Upper lobe of left lung (tissue), 6 donors: ENCODE measurements at regions not wholly inside any gene's neighbourhood (a gene's known extent, or its start where the extent isn't known, plus 50 kb on each side); places are given as distances from the start of the nearest gene placed in this dataset.

Experiments
- ATAC-seq, 2 donors: fragments of 200-7000 bp; cut with Tn5 transposase; one replicate each; pipeline ENCODE4 v1.9.1; 2022; ENCODE audit warnings: mild to moderate bottlenecking in 2 of 2, moderate library complexity in 2 of 2; ENCODE audit not compliant: low FRiP score in 2 of 2
- DNase-seq, 2 donors: peaks; one replicate each; pipeline ENCODE4 v3.0.0-alpha.2; 2019 to 2020
- H3K27ac ChIP-seq, 4 donors: fragments of 200-600 bp; sonication (generic); one replicate each; pipeline ENCODE4 v1.5.1; 2016 to 2019
- H3K27me3 ChIP-seq, 4 donors: fragments of 200-600 bp; sonication (generic); one replicate each; pipeline ENCODE4 v1.5.1; 2017 to 2019
- H3K36me3 ChIP-seq, 4 donors: fragments of 200-600 bp; sonication (generic); one replicate each; pipeline ENCODE4 v1.5.1; 2016 to 2019
- H3K4me1 ChIP-seq, 4 donors: fragments of 200-600 bp; sonication (generic); one replicate each; pipeline ENCODE4 v1.5.1; 2018 to 2019
- H3K4me3 ChIP-seq, 4 donors: fragments of 200-600 bp; sonication (generic); one replicate each; pipeline ENCODE4 v1.5.1; 2017 to 2019; ENCODE audit warnings: mild to moderate bottlenecking in 2 of 4, moderate library complexity in 1 of 4
- H3K9me3 ChIP-seq, 4 donors: fragments of 200-600 bp; sonication (generic); one replicate each; pipeline ENCODE4 v1.5.1; 2018 to 2019
- EP300 ChIP-seq, 4 donors: sonication (generic); formaldehyde crosslinking; IDR thresholded peaks; one replicate each; pipeline ENCODE4 v1.5.1; 2017; ENCODE audit warnings: antibody characterized with exemption in 4 of 4, control low read depth in 2 of 4
- POLR2A ChIP-seq, 4 donors: fragments of 450-650 bp; IDR thresholded peaks; one replicate each; pipeline ENCODE4 v1.5.1; 2016 to 2017; ENCODE audit warnings: antibody characterized with exemption in 4 of 4, mild to moderate bottlenecking in 2 of 4
- POLR2AphosphoS5 ChIP-seq, 2 donors: sonication (generic); formaldehyde crosslinking; IDR thresholded peaks; one replicate each; pipeline ENCODE4 v1.5.1; 2017; ENCODE audit warnings: antibody characterized with exemption in 2 of 2
- WGBS, 2 donors: methylation state at CpG; one replicate each; pipeline ENCODE4 v1.1.5; 2017 to 2018; 5-methylcytosine and 5-hydroxymethylcytosine counted together
- TF ChIP-seq, protein P1 (sequence below), 6 experiments: fragments of 450-650 bp in 4 of 6; fragments of 200-600 bp in 2 of 6; sonication (generic) in 2 of 6; IDR thresholded peaks; one replicate each; pipeline ENCODE4 v1.5.1; 2016 to 2019; ENCODE audit warnings: antibody characterized with exemption in 6 of 6
- donor health status: DM: no; HTN: no; CAD: no; lungs with moderate emphysema.
- donor health status: DM: no; HTN: yes; CAD: no; lungs with severe emphysema.

DNA sequence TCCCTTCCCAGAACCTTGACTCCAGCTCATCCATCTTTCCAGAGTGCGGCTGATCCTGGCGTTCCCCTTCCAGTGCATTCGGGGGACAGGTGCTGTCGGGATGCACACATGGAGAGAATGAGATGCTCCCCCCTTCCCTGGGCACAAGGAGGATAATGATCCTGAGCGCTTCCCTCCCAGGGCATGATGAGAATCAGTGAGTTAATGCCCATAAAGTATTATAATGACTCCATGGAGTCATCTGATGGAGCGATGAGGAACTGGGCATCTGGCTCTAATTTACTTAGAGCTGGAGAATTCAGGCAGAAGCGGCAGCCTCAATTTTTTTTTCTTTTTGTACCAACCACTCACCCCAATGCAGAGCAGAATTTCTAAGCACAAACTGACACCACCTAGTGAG lies 79.6 kb upstream of the SKOR2 start:
- ATAC-seq (no peak), DNase-seq (no peak)
- no peaks in the 10 kb centered on the region for H3K9me3 ChIP-seq
- H3K27ac ChIP-seq = no peak overlapping the region
- no peaks in the 10 kb centered on the region for H3K36me3 ChIP-seq
- no peaks in the 10 kb centered on the region for H3K27me3 ChIP-seq
- no peaks in the 10 kb centered on the region for H3K4me1 ChIP-seq
- no peak for TF ChIP-seq POLR2AphosphoS5 (IDR thresholded peaks at IDR 0.05)
- no peak for TF ChIP-seq POLR2A (IDR thresholded peaks at IDR 0.05)
- TF ChIP-seq EP300 (IDR thresholded peaks at IDR 0.05) = no peak
- 74 to 80% methylated on average over 7 of the region's 7 CpGs for WGBS, 2 donors
- H3K4me3 ChIP-seq = no peak overlapping the region

DNA sequence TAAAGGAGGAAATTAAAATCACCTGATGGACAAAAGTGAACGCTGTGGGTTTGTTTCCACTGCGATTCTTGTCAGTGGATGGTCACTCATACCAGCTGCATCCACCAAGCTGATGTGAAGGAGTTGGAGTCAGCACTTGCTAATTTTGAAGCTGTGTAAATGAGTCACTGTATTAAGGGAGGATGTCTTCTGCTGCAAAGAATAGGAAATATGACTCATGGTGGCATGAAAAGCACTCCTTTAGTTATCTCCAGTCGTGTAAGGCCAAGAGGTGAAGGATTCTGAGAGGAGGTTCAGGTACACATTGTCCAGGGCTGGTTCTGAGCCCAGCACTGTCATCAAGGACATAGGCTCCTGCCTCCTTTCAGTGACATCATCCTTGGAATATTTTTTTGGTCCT lies 71.7 kb upstream of the SKOR2 start:
- ATAC-seq = no peak
- Histone ChIP-seq H3K4me3 (no peak overlapping the region), H3K27ac (no peak overlapping the region), H3K36me3 (no peaks in the 10 kb centered on the region), H3K27me3 (no peaks in the 10 kb centered on the region), H3K9me3 (no peaks in the 10 kb centered on the region), H3K4me1 (no peaks in the 10 kb centered on the region)
- WGBS, 2 donors = 69 to 72% methylated on average over 3 of the region's 3 CpGs
- TF ChIP-seq, protein P1, sequence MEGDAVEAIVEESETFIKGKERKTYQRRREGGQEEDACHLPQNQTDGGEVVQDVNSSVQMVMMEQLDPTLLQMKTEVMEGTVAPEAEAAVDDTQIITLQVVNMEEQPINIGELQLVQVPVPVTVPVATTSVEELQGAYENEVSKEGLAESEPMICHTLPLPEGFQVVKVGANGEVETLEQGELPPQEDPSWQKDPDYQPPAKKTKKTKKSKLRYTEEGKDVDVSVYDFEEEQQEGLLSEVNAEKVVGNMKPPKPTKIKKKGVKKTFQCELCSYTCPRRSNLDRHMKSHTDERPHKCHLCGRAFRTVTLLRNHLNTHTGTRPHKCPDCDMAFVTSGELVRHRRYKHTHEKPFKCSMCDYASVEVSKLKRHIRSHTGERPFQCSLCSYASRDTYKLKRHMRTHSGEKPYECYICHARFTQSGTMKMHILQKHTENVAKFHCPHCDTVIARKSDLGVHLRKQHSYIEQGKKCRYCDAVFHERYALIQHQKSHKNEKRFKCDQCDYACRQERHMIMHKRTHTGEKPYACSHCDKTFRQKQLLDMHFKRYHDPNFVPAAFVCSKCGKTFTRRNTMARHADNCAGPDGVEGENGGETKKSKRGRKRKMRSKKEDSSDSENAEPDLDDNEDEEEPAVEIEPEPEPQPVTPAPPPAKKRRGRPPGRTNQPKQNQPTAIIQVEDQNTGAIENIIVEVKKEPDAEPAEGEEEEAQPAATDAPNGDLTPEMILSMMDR (IDR thresholded peaks at IDR 0.05) = no peak
- TF ChIP-seq POLR2AphosphoS5 (IDR thresholded peaks at IDR 0.05) (no peak), POLR2A (IDR thresholded peaks at IDR 0.05) (no peak), EP300 (IDR thresholded peaks at IDR 0.05) (no peak)
- DNase-seq = no peak

DNA sequence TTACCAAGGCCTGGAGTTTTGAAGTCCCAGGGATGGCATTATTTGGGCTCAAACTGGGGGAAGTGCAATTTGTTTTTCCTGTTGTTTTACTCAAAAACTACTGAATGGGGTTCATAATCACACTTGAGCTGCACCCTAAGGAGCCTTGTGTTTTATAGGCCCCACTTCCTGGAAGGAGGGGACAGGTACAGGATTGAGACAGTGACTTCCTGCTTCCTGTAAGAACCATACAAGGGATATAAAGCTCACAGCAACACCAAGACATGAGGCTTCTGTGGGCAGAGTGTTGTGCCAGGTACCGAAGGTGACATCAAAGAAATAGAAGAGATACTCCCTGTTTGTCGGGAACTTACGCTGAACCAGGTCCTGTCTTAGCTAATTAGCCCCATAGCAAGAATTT lies 70.4 kb upstream of the SKOR2 start:
- H3K36me3 ChIP-seq = no peaks in the 10 kb centered on the region
- no peak for ATAC-seq
- no peak overlapping the region for H3K27ac ChIP-seq
- TF ChIP-seq EP300 (IDR thresholded peaks at IDR 0.05) = no peak
- TF ChIP-seq POLR2AphosphoS5 (IDR thresholded peaks at IDR 0.05) = no peak
- TF ChIP-seq, protein P1 (IDR thresholded peaks at IDR 0.05) = no peak
- TF ChIP-seq POLR2A (IDR thresholded peaks at IDR 0.05) = no peak
- no peaks in the 10 kb centered on the region for H3K4me1 ChIP-seq
- WGBS, 2 donors = 89 to 92% methylated on average over 3 of the region's 3 CpGs
- DNase-seq = no peak
- H3K9me3 ChIP-seq = no peaks in the 10 kb centered on the region
- no peak overlapping the region for H3K4me3 ChIP-seq
- no peaks in the 10 kb centered on the region for H3K27me3 ChIP-seq

DNA sequence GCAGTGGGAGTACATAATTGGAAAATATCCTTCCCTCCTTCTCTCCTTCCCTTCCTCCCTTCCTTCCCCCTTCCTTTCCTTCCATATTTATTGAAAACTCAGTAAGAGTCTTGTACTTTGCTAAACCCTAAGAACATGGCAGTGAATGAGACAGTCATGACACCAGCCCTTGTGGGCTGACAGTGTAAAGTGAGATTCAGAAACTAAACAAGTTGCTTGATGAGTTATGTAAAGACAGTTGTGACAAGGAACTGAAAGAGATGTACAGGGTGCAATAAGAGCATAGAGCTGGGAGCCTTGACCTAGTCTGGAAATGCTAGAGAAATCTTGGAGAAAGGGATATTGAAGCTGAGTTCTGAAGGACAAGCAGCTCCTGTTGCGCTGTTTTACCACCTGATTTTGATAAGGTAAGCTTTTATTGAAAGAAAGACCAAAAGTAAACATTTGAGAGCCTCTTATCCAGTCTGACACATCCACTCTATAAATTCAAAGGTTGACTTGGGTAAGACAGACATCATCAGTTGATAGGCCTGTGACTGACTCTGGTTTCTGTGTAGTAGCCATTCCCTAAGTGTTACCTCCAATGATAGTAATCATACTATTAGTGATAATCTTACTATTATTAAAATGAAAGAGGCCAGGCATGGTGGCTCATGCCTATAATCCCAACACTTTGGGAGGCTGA lies 66.5 kb upstream of the SKOR2 start:
- Histone ChIP-seq H3K27ac (no peak overlapping the region), H3K27me3 (no peaks in the 10 kb centered on the region), H3K4me3 (no peak overlapping the region), H3K36me3 (no peaks in the 10 kb centered on the region), H3K4me1 (no peaks in the 10 kb centered on the region), H3K9me3 (no peaks in the 10 kb centered on the region)
- DNase-seq (no peak), ATAC-seq (no peak)
- TF ChIP-seq EP300 (IDR thresholded peaks at IDR 0.05) (no peak), POLR2AphosphoS5 (IDR thresholded peaks at IDR 0.05) (no peak), POLR2A (IDR thresholded peaks at IDR 0.05) (no peak)
- TF ChIP-seq, protein P1 (IDR thresholded peaks at IDR 0.05) = no peak
- WGBS, 2 donors = 64 to 73% methylated on average over 1 of the region's 1 CpG

DNA sequence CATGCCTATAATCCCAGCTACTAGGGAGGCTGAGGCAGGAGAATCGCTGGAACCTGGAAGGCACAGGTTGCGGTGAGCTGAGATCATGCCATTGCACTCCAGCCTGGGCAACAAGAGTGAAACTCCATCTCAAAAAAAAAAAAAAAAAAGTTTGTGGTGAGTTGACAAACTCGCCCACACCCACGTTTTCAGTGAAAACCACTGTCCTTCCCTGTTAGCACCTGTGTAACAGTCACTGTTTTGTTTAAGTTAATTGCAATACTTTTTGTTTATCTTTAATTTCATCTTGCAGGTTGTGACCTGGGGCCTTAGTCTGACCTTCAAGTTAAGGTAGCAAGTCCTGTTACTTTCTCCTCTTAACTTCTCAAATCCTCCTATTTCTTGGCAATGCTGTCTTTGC lies 65.5 kb upstream of the SKOR2 start:
- Histone ChIP-seq H3K4me3 (no peak overlapping the region), H3K27ac (no peak overlapping the region), H3K9me3 (no peaks in the 10 kb centered on the region), H3K27me3 (no peaks in the 10 kb centered on the region), H3K36me3 (no peaks in the 10 kb centered on the region), H3K4me1 (no peaks in the 10 kb centered on the region)
- TF ChIP-seq EP300 (IDR thresholded peaks at IDR 0.05) (no peak), POLR2AphosphoS5 (IDR thresholded peaks at IDR 0.05) (no peak), POLR2A (IDR thresholded peaks at IDR 0.05) (no peak)
- TF ChIP-seq, protein P1 (IDR thresholded peaks at IDR 0.05) = no peak
- DNase-seq (no peak), ATAC-seq (no peak)
- WGBS, 2 donors = 83 to 89% methylated on average over 4 of the region's 4 CpGs
